ENCODE measurements at regions not wholly inside any gene's neighbourhood (a gene's known extent, or its start where the extent isn't known, plus 50 kb on each side); places are given as distances from the start of the nearest gene placed in this dataset.
A peak's percentile ranks its signal among the peaks of the same experiment; 100 is the strongest.

- intact Hi-C loops (cut with DNase I), result no loop called here
- Histone ChIP-seq H3K27me3 (ENCODE audit: low read depth) (peaks cover 7% of the 10 kb centered on the region), H3K4me3 (no peak overlapping the region), H3K4me1 (no peaks in the 10 kb centered on the region), H3K36me3 (no peaks in the 10 kb centered on the region), H3K9me3 (no peaks in the 10 kb centered on the region), H3K27ac (no peak overlapping the region)
- TF ChIP-seq, protein P1, sequence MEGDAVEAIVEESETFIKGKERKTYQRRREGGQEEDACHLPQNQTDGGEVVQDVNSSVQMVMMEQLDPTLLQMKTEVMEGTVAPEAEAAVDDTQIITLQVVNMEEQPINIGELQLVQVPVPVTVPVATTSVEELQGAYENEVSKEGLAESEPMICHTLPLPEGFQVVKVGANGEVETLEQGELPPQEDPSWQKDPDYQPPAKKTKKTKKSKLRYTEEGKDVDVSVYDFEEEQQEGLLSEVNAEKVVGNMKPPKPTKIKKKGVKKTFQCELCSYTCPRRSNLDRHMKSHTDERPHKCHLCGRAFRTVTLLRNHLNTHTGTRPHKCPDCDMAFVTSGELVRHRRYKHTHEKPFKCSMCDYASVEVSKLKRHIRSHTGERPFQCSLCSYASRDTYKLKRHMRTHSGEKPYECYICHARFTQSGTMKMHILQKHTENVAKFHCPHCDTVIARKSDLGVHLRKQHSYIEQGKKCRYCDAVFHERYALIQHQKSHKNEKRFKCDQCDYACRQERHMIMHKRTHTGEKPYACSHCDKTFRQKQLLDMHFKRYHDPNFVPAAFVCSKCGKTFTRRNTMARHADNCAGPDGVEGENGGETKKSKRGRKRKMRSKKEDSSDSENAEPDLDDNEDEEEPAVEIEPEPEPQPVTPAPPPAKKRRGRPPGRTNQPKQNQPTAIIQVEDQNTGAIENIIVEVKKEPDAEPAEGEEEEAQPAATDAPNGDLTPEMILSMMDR (IDR thresholded peaks at IDR 0.05), result no peak
- ATAC-seq, result peak in 1 of 2 donors; percentile 16
- no peak for DNase-seq
Observed at GRCh38 chr18:78688916-78689315, 290.7 kb upstream of the SALL3 start.

DNA sequence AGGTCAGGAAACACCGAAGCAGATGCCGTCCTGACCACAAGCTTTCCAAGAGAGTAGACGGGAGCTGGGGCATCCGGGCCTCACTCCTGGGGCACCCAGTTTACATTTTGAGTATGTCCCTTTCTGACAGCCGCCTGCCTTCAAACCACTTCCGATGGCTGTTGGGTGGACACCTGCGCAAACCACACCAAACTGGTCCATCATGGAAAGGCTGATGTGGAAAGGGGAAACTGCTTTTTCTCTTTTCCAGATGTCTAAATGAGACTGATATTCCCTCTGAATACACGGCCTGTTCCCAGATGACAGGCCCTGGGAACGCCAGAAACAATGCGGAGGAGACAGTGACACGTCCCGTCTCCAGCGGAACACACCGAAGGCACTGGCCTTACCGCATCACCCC is 290.0 kb upstream of the SALL3 start:
- no peaks in the 10 kb centered on the region for H3K4me1 ChIP-seq
- intact Hi-C loops (cut with DNase I), result no loop called here
- no peak overlapping the region for H3K4me3 ChIP-seq
- TF ChIP-seq, protein P1 (IDR thresholded peaks at IDR 0.05), result no peak
- DNase-seq (no peak), ATAC-seq (no peak)
- H3K9me3 ChIP-seq, result no peaks in the 10 kb centered on the region
- no peak overlapping the region for H3K27ac ChIP-seq
- peaks cover 8% of the 10 kb centered on the region for H3K27me3 ChIP-seq (ENCODE audit: low read depth)
- no peaks in the 10 kb centered on the region for H3K36me3 ChIP-seq

DNA sequence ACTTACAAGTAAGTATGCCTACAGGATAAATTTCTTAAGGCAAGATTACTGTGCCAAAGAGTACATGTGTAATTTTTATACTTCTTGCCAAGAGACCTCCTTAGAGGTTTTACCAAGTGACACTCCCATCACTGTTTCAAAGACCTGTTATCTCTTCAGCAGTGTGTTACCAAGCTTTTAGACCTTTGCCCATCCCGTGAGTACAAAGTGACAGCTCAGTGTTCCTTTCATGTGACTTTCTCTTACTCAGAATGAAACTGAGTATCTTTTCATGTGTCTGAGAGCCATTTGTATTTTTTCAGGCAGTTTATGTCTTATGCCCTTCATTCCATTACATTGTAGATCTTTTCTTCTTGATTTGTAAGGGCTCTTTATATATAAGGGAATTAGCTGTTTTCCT is 287.5 kb upstream of the SALL3 start:
- Histone ChIP-seq H3K4me1 (no peaks in the 10 kb centered on the region), H3K4me3 (no peak overlapping the region), H3K36me3 (no peaks in the 10 kb centered on the region), H3K9me3 (no peaks in the 10 kb centered on the region), H3K27me3 (ENCODE audit: low read depth) (peaks cover 8% of the 10 kb centered on the region), H3K27ac (no peak overlapping the region)
- intact Hi-C loops (cut with DNase I), result no loop called here
- no peak for DNase-seq
- TF ChIP-seq, protein P1 (IDR thresholded peaks at IDR 0.05), result no peak
- ATAC-seq, result no peak

DNA sequence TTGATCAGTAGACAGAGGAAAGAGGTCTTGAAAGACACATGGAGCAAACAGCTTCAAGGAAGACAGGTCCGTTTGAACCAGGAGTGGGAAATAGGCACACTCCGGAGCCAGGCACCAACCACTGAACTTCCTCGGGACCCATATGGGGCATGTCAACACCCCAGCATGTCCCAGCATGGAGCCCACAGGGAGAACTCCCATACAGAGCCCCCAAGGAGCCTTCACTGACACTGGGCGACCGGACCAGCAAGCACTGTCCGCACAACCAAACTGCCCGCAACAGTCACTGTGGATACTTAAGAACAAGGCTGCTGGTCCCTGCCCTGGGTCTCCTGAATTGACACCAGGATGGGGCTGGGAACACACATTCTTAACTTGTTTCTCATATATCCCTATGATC is 286.2 kb upstream of the SALL3 start:
- Histone ChIP-seq H3K9me3 (no peaks in the 10 kb centered on the region), H3K4me3 (no peak overlapping the region), H3K27ac (no peak overlapping the region), H3K27me3 (ENCODE audit: low read depth) (peaks cover 8% of the 10 kb centered on the region), H3K36me3 (no peaks in the 10 kb centered on the region), H3K4me1 (no peaks in the 10 kb centered on the region)
- TF ChIP-seq, protein P1 (IDR thresholded peaks at IDR 0.05), result no peak
- DNase-seq (no peak), ATAC-seq (no peak)
- intact Hi-C loops (cut with DNase I), result no loop called here

GRCh38 chr18:78696698-78697435 is 282.8 kb upstream of the SALL3 start:
- intact Hi-C loops (cut with DNase I), result no loop called here
- no peak for DNase-seq
- Histone ChIP-seq H3K9me3 (no peaks in the 10 kb centered on the region), H3K36me3 (no peaks in the 10 kb centered on the region), H3K27me3 (ENCODE audit: low read depth) (peaks cover 8% of the 10 kb centered on the region), H3K4me3 (no peak overlapping the region), H3K27ac (no peak overlapping the region), H3K4me1 (no peaks in the 10 kb centered on the region)
- ATAC-seq, result no peak
- TF ChIP-seq, protein P1 (IDR thresholded peaks at IDR 0.05), result no peak

All from lower lobe of right lung (tissue), 2 donors.